ENCODE measurements at regions not wholly inside any gene's neighbourhood (a gene's known extent, or its start where the extent isn't known, plus 50 kb on each side); places are given as distances from the start of the nearest gene placed in this dataset.
"Not testable (repeated sequence)": the region's sequence is repeated elsewhere in the genome, so short reads cannot be mapped to it uniquely, and the experiment has no call there.

- TF ChIP-seq CTCF, POLR2AphosphoS5 (IDR thresholded peaks at IDR 0.05): not testable (repeated sequence)
These were observed 180.0 kb upstream of the GRIK3 start for GRCh38 chr1:37214305-37214704.

All from sigmoid colon (tissue), 4 donors.